Fibroblast of villous mesenchyme (primary cell): ENCODE measurements at regions not wholly inside any gene's neighbourhood (a gene's known extent, or its start where the extent isn't known, plus 50 kb on each side); places are given as distances from the start of the nearest gene placed in this dataset.

Experiments used
- DNase-seq: peaks from one replicate; pipeline ENCODE4 v3.0.0-alpha.2; 2010; ENCODE audit warnings: low read depth
- H3K4me3 ChIP-seq: 2 replicates; pipeline ENCODE4 v1.5.1; 2011; ENCODE audit warnings: low read depth, mild to moderate bottlenecking, low read length
- CTCF ChIP-seq: IDR thresholded peaks from 2 replicates; pipeline ENCODE4 v1.5.1; 2012; ENCODE audit warnings: low read depth, mild to moderate bottlenecking, low read length; ENCODE audit not compliant: insufficient read depth

GRCh38 chr11:122434786-122435185, 220.7 kb upstream of the UBASH3B start:
- DNase-seq = no peak
- no peak for TF ChIP-seq CTCF
- H3K4me3 ChIP-seq = no peak overlapping the region

GRCh38 chr11:122430490-122430889, 225.0 kb upstream of the UBASH3B start:
- TF ChIP-seq CTCF = no peak
- no peak overlapping the region for H3K4me3 ChIP-seq
- no peak for DNase-seq

- no peak for DNase-seq
- no peak for TF ChIP-seq CTCF
- H3K4me3 ChIP-seq = no peak overlapping the region
Measured at GRCh38 chr11:122426073-122426472, 229.4 kb upstream of the UBASH3B start.

- no peak for TF ChIP-seq CTCF
- no peak for DNase-seq
Measured at GRCh38 chr11:122424636-122425035, 230.9 kb upstream of the UBASH3B start.

GRCh38 chr11:122423886-122424285, 231.6 kb upstream of the UBASH3B start:
- DNase-seq = no peak
- H3K4me3 ChIP-seq = no peak overlapping the region
- TF ChIP-seq CTCF = no peak

More at GRCh38 chr11:122424636-122425035, 230.9 kb upstream of the UBASH3B start:
- H3K4me3 ChIP-seq = no peak overlapping the region

- no peak for TF ChIP-seq CTCF
- H3K4me3 ChIP-seq = no peak overlapping the region
- no peak for DNase-seq
Measured at GRCh38 chr11:122423273-122423672, 232.2 kb upstream of the UBASH3B start.

GRCh38 chr11:122422682-122423081, 232.8 kb upstream of the UBASH3B start:
- no peak overlapping the region for H3K4me3 ChIP-seq
- no peak for DNase-seq
- no peak for TF ChIP-seq CTCF
